ENCODE measurements at regions not wholly inside any gene's neighbourhood (a gene's known extent, or its start where the extent isn't known, plus 50 kb on each side); places are given as distances from the start of the nearest gene placed in this dataset.

DNA sequence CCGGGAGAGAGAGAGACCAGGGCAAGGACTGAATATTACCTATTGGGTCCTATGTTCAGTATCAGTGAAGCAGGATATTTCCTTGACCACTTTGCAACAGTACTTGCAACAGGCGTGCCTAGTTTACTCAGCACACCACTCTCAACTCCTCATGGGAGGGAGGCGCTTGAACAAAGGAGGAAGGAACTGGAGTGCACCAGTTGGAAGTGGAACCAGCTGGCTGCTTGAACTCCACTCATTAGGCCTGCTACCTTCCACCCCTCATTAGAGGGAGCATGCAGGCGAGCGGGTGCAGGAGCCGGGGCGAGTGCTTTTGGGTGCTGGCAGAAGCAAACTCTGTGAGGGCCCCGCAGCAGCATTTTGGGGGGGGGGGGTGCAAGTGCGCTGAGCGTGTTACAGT, 1369.6 kb upstream of the RAG2 start:
- no peak for TF ChIP-seq TCF7 (IDR thresholded peaks at IDR 0.05; ENCODE audit: borderline replicate concordance)
- TF ChIP-seq, protein P1, sequence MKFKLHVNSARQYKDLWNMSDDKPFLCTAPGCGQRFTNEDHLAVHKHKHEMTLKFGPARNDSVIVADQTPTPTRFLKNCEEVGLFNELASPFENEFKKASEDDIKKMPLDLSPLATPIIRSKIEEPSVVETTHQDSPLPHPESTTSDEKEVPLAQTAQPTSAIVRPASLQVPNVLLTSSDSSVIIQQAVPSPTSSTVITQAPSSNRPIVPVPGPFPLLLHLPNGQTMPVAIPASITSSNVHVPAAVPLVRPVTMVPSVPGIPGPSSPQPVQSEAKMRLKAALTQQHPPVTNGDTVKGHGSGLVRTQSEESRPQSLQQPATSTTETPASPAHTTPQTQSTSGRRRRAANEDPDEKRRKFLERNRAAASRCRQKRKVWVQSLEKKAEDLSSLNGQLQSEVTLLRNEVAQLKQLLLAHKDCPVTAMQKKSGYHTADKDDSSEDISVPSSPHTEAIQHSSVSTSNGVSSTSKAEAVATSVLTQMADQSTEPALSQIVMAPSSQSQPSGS (IDR thresholded peaks at IDR 0.05; ENCODE audit: low read length) = no peak
- TF ChIP-seq POLR2A (IDR thresholded peaks at IDR 0.05; ENCODE audit: low read depth, low read length) = no peak
- TF ChIP-seq, protein P2, sequence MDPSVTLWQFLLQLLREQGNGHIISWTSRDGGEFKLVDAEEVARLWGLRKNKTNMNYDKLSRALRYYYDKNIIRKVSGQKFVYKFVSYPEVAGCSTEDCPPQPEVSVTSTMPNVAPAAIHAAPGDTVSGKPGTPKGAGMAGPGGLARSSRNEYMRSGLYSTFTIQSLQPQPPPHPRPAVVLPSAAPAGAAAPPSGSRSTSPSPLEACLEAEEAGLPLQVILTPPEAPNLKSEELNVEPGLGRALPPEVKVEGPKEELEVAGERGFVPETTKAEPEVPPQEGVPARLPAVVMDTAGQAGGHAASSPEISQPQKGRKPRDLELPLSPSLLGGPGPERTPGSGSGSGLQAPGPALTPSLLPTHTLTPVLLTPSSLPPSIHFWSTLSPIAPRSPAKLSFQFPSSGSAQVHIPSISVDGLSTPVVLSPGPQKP (IDR thresholded peaks at IDR 0.05; ENCODE audit: low read depth, low read length) = no peak
- TF ChIP-seq GABPA (IDR thresholded peaks at IDR 0.05; ENCODE audit: low read depth) = no peak
- TF ChIP-seq, protein P3, sequence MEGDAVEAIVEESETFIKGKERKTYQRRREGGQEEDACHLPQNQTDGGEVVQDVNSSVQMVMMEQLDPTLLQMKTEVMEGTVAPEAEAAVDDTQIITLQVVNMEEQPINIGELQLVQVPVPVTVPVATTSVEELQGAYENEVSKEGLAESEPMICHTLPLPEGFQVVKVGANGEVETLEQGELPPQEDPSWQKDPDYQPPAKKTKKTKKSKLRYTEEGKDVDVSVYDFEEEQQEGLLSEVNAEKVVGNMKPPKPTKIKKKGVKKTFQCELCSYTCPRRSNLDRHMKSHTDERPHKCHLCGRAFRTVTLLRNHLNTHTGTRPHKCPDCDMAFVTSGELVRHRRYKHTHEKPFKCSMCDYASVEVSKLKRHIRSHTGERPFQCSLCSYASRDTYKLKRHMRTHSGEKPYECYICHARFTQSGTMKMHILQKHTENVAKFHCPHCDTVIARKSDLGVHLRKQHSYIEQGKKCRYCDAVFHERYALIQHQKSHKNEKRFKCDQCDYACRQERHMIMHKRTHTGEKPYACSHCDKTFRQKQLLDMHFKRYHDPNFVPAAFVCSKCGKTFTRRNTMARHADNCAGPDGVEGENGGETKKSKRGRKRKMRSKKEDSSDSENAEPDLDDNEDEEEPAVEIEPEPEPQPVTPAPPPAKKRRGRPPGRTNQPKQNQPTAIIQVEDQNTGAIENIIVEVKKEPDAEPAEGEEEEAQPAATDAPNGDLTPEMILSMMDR (IDR thresholded peaks at IDR 0.05 in 2 of 3, conservative IDR thresholded peaks at IDR 0.05 in 1 of 3; ENCODE audit: control insufficient read depth in 2 of 3, extremely low read depth in 1 of 3, insufficient read depth in 1 of 3, low read depth in 3 of 3, low read length in 3 of 3) = no peak
- no peak for TF ChIP-seq MYC (IDR thresholded peaks at IDR 0.05; ENCODE audit: insufficient read depth, insufficient read length, insufficient replicate concordance, low read length, severe bottlenecking)
- no peak for TF ChIP-seq YY1 (IDR thresholded peaks at IDR 0.05; ENCODE audit: low read depth, low read length)
- no peak for TF ChIP-seq SMARCA5 (IDR thresholded peaks at IDR 0.05)

Measured in GM12878 (cell line).